Activated CD8-positive, alpha-beta T cell treated with anti-CD3 and anti-CD28 coated beads for 36 hours (primary cell): ENCODE measurements at regions not wholly inside any gene's neighbourhood (a gene's known extent, or its start where the extent isn't known, plus 50 kb on each side); places are given as distances from the start of the nearest gene placed in this dataset.

ENCODE experiments used
- ATAC-seq: fragments of 200-7000 bp; cut with Tn5 transposase; one replicate; pipeline ENCODE4 v1.10.0; 2021; ENCODE audit warnings: mild to moderate bottlenecking, moderate library complexity
- CTCF ChIA-PET: fragments of 350-600 bp; sonication (Branson Sonifier 250); formaldehyde crosslinking; loops from one replicate; lab custom pipeline; 2021; ENCODE audit warnings: antibody characterized with exemption; lab: Charles Lee
- POLR2A ChIA-PET: fragments of 350-600 bp; sonication (Branson Sonifier 250); formaldehyde crosslinking; loops from one replicate; lab custom pipeline; 2021; ENCODE audit warnings: antibody characterized with exemption; lab: Charles Lee
- DNase-seq: peaks from one replicate; pipeline ENCODE4 v3.0.0-alpha.2; 2020
- H3K27ac Mint-ChIP-seq: one replicate; pipeline ENCODE4 v1.8.0; 2021; ENCODE audit warnings: mild to moderate bottlenecking, mixed read lengths
- H3K27me3 Mint-ChIP-seq: one replicate; pipeline ENCODE4 v1.8.0; 2021; ENCODE audit warnings: mixed read lengths
- H3K36me3 Mint-ChIP-seq: one replicate; pipeline ENCODE4 v1.8.0; 2021; ENCODE audit warnings: low read depth, mixed read lengths
- H3K4me1 Mint-ChIP-seq: one replicate; pipeline ENCODE4 v1.8.0; 2021; ENCODE audit warnings: low read depth, mixed read lengths
- H3K4me3 Mint-ChIP-seq: one replicate; pipeline ENCODE4 v1.8.0; 2021; ENCODE audit warnings: mild to moderate bottlenecking, moderate library complexity, mixed read lengths
- H3K9me3 Mint-ChIP-seq: one replicate; pipeline ENCODE4 v1.8.0; 2021; ENCODE audit warnings: mixed read lengths
- CTCF ChIP-seq: fragments of 200-600 bp; IDR thresholded peaks from one replicate; pipeline ENCODE4 v1.8.0; 2022; ENCODE audit warnings: antibody characterized with exemption, mild to moderate bottlenecking
- intact Hi-C: fragments of 100-400 bp; cut with micrococcal nuclease; formaldehyde crosslinking; loops from one replicate; pipeline ENCODE4 v1.10.0; 2022

- Mint-ChIP-seq H3K27me3 (no peaks in the 10 kb centered on the region), H3K36me3 (no peaks in the 10 kb centered on the region), H3K9me3 (no peaks in the 10 kb centered on the region), H3K4me3 (no peak overlapping the region), H3K4me1 (no peaks in the 10 kb centered on the region), H3K27ac (no peak overlapping the region)
- TF ChIP-seq CTCF: no peak
- CTCF ChIA-PET: no interaction called here
- no peak for ATAC-seq
- no peak for DNase-seq
- POLR2A ChIA-PET: no interaction called here
- intact Hi-C loops: no loop called here
Observed at GRCh38 chr4:52196606-52197130, 145.6 kb downstream of the SPATA18 start.

GRCh38 chr4:52197306-52197705 is 146.2 kb downstream of the SPATA18 start:
- CTCF ChIA-PET: no interaction called here
- POLR2A ChIA-PET: no interaction called here
- TF ChIP-seq CTCF: no peak
- H3K27ac Mint-ChIP-seq: no peak overlapping the region
- no peaks in the 10 kb centered on the region for H3K27me3 Mint-ChIP-seq
- H3K4me1 Mint-ChIP-seq: no peaks in the 10 kb centered on the region
- H3K4me3 Mint-ChIP-seq: no peak overlapping the region
- ATAC-seq (no peak), DNase-seq (no peak)
- intact Hi-C loops: no loop called here
- no peaks in the 10 kb centered on the region for H3K9me3 Mint-ChIP-seq
- no peaks in the 10 kb centered on the region for H3K36me3 Mint-ChIP-seq

DNA sequence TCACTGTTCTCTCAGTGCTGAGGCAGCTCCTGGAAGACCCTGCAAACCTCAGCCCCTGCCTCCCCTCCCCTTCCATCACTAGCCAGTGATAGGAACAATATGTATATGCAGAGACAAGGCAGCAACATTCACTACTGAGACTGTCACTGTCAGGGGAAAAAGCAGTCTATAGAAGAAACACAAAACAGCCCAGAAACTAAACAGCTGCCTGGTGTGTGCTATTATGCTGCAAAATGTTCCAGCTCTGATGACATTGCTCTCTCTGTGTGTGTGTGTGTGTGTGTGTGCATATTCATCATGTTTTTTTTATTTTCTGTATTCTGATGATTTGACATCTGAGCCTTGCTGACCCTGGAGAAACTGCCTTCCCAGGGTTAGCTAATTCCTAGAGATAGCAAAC is 147.2 kb downstream of the SPATA18 start:
- no peak for DNase-seq
- Mint-ChIP-seq H3K9me3 (no peaks in the 10 kb centered on the region), H3K36me3 (no peaks in the 10 kb centered on the region), H3K4me3 (no peak overlapping the region), H3K4me1 (no peaks in the 10 kb centered on the region), H3K27ac (no peak overlapping the region), H3K27me3 (no peaks in the 10 kb centered on the region)
- intact Hi-C loops: no loop called here
- no peak for ATAC-seq
- ChIA-PET POLR2A (no interaction called here), CTCF (no interaction called here)
- no peak for TF ChIP-seq CTCF

GRCh38 chr4:52199574-52200338 is 148.7 kb downstream of the SPATA18 start:
- no peak overlapping the region for H3K4me3 Mint-ChIP-seq
- H3K4me1 Mint-ChIP-seq: no peaks in the 10 kb centered on the region
- POLR2A ChIA-PET: no interaction called here
- no peak for DNase-seq
- no peaks in the 10 kb centered on the region for H3K27me3 Mint-ChIP-seq
- intact Hi-C loops: no loop called here
- no peak overlapping the region for H3K27ac Mint-ChIP-seq
- no peak for ATAC-seq
- CTCF ChIA-PET: no interaction called here
- TF ChIP-seq CTCF: no peak
- no peaks in the 10 kb centered on the region for H3K36me3 Mint-ChIP-seq
- H3K9me3 Mint-ChIP-seq: no peaks in the 10 kb centered on the region

DNA sequence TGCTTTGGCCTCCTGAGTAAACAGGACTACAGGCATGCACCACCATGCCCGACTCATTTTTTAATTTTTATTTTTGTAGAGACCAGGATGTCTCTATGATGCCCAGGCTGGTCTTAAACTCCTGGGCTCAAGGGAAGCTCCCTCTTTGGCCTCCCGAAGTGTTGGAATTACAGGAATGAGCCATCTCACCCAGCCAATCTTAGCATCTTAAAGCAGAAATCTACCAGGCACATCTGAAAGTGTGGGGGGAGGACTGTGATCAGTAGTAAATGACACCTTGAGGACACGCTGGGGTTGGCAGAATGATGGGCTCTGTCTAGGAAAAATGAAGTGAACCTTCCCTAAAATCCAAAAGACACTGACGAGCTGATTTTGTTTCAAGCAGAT is 149.2 kb downstream of the SPATA18 start:
- intact Hi-C loops: no loop called here
- H3K4me1 Mint-ChIP-seq: no peaks in the 10 kb centered on the region
- POLR2A ChIA-PET: no interaction called here
- no peak overlapping the region for H3K27ac Mint-ChIP-seq
- H3K27me3 Mint-ChIP-seq: no peaks in the 10 kb centered on the region
- CTCF ChIA-PET: no interaction called here
- no peaks in the 10 kb centered on the region for H3K36me3 Mint-ChIP-seq
- ATAC-seq: no peak
- H3K4me3 Mint-ChIP-seq: no peak overlapping the region
- no peak for TF ChIP-seq CTCF
- DNase-seq: no peak
- no peaks in the 10 kb centered on the region for H3K9me3 Mint-ChIP-seq
